SW480 (cell line): ENCODE measurements at regions not wholly inside any gene's neighbourhood (a gene's known extent, or its start where the extent isn't known, plus 50 kb on each side); places are given as distances from the start of the nearest gene placed in this dataset.

ENCODE experiments used
- DNase-seq: peaks from one replicate; pipeline ENCODE4 v3.0.0-alpha.2; 2016; ENCODE audit warnings: low spot score

DNA sequence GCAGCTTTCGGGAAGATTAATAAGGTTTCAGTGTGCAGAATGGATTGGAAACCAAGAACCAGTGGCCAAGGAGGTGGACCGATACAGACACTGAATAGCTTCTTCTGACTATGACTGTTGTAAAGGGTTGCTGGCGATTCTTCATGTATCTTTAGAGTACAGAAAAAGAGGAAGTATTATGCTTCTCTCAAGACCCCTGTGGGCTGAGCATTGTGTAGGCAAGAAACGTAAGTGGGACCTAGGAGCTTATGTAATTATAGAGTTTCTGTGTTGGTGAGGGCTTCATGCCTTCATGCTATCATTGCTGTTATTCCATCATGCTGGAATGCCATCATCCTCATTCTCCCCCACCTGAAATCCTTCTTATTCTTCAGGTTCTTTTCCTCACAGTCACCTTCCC lies 105.4 kb upstream of the AKIRIN2 start:
- DNase-seq = no peak

DNA sequence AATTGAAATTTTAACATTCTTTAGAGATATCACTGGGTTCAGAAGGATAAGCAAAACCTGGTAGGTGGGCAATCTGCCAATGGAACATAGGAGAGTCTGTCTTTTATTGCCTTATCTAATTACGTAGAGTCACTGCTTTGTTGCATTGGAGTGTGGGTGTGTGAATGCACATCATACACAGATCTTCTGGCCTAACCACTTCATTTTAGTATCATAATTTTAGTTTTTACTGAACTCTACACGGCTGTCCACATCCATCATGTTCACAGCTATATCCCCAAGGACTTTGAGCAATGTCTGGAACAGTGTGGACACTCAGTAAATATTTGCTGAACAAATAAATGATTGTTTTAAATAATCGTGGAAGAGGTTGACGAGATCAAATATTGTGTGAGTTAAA lies 104.6 kb upstream of the AKIRIN2 start:
- peak; percentile 37 for DNase-seq

- DNase-seq = no peak
Measured at GRCh38 chr6:87806099-87806498, 104.1 kb upstream of the AKIRIN2 start.

DNA sequence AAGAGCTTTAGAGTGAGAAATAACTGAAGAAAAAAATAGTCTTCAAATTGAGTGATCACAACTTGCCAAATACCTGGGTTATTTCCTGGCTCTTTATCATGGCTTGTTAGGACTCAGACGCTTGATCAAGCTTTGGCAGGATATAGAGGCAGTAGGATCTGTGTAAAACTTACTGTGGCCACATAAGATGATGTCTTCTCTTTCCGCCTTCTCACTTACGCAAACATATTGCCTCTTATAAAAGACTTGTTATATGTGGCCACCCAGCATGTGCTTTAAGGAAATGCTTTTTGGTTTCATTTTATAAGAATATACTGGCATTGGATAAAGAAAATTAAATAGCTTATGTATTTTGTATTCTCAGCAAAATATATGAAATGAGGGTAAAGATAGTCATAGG lies 101.8 kb upstream of the AKIRIN2 start:
- no peak for DNase-seq

- peak; percentile 25 for DNase-seq
Measured at GRCh38 chr6:87799651-87800050, 97.6 kb upstream of the AKIRIN2 start.

- DNase-seq = peak; percentile 97
Measured at GRCh38 chr6:87798393-87799278, 96.6 kb upstream of the AKIRIN2 start.

GRCh38 chr6:87794922-87795885 lies 93.2 kb upstream of the AKIRIN2 start:
- no peak for DNase-seq

DNA sequence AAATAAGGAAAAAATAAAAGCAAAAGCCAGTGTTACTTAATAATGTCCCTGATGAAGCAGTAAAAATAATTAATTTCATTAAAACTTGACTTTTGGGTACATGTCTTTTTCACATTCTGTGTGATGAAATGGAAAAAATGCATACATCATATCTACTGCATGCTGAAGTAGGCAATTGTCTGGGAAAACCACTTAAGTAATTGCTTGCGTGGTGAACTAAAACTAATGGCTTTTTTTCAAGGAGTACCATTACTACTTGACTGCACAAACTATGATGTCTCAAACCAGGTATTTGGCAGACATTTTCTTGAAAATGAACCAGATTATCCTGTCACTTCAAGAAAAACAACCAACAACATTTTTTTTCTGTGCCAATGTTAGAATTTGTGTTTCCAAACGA lies 91.3 kb upstream of the AKIRIN2 start:
- DNase-seq = no peak

DNA sequence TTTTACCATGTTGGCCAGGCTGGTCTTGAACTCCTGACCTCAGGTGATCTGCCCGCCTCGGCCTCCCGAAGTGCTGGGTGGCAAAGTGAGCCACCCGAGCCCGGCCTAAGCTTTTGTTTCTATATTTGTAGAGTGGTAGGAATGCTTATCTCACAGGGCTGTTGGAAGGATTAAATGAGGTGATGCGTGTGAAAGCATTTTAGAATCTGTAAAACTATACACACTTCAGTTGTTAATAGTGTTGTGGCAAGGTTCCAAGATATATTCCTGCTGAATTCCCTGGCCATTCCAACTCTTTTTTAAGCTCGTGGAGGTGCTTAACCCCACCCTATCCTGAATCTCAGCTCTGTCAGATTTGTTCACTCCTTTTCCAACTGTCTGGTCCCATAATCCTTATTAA lies 89.9 kb upstream of the AKIRIN2 start:
- no peak for DNase-seq

DNA sequence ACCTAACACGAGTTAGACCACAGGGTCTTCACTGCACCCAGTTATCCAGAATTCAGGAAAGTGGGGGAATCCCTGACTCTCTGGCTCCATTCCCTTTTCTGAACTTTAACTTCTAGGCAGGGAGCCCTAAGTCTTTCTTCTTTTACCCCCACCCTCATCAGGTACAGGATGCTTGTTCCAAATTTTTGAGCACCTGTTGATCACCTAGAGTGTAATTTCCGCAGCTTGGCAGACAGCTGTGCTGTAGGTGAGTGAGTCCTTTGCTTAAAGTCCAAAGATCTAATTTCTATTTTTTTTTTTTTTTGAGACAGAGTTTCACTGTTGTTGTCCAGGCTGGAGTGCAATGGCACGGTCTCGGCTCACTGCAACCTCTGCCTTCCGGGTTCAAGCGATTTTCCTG lies 89.5 kb upstream of the AKIRIN2 start:
- DNase-seq = no peak

DNA sequence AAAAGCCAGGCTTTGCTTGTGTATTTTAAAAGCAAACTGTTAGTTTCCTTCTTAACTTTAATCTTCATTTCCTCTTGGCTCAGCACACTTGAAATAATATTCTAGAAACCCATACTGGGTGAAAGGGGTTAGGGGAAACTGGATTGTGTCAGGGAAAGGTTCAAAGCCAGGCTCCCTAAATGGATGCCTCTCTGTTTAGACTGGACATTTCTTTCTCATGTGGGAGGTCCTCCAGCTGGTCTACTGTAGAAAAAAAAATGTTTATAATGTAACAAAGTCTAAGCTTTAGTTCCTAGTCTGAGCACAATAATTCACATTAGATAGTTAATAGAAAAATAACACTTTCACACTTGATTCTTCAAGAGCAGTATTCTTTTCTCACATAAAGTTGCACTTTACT lies 89.0 kb upstream of the AKIRIN2 start:
- no peak for DNase-seq

- no peak for DNase-seq
Measured at GRCh38 chr6:87789900-87790290, 87.9 kb upstream of the AKIRIN2 start.

- peak; percentile 74 for DNase-seq
Measured at GRCh38 chr6:87789198-87789899, 87.3 kb upstream of the AKIRIN2 start.

GRCh38 chr6:87788141-87788540 lies 86.1 kb upstream of the AKIRIN2 start:
- DNase-seq = no peak

DNA sequence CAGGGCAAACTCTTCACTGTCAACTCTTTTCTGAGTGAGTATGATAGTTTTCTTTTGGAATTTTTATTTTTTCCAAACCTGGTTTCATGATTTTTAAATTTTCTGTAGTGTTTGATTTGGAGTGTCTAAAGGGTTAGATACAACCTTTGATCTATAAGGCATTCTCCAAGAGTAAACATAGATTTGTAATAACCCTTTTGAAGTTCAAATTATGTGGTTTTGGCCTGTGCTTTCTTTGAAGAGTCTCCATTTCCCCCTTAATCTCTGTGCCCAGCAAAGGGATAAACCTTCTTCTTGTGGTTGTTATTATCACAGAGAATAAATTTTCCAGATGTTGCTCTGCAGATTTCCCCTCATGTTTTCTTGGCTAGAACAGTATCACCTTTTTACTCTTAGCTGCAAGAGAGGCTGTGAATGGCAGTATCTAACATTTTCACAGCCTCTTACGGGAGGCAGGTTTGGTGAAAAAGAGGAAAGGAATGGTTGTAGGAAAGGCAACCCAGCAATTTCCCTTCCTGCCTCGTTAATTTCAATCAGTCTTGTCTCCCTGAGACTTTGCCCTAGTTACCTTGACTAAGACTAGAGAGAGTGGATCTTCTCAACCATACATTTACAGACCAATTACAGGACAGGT lies 83.3 kb upstream of the AKIRIN2 start:
- DNase-seq = peak; percentile 71

DNA sequence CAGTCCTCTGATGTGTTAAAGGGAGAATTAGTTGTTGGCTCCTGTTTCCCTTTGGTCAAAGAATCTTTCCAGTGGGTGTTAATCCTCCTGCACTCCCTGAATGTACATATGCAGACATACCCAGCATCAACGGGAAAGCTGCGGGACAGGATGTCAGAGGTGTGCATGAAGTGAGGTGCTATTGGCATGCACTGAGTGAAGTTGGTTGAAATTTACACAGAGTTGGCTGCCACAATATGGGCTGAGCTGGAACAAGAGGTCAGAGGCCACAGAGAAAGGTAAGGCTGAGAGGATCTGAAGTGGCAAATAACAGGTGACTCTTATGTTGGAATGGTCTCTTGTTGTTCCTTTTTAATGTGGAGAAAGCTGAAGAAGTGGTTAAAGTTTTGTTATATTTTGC lies 82.7 kb upstream of the AKIRIN2 start:
- DNase-seq = peak; percentile 17

- DNase-seq = no peak
Measured at GRCh38 chr6:87784051-87784450, 82.0 kb upstream of the AKIRIN2 start.

DNA sequence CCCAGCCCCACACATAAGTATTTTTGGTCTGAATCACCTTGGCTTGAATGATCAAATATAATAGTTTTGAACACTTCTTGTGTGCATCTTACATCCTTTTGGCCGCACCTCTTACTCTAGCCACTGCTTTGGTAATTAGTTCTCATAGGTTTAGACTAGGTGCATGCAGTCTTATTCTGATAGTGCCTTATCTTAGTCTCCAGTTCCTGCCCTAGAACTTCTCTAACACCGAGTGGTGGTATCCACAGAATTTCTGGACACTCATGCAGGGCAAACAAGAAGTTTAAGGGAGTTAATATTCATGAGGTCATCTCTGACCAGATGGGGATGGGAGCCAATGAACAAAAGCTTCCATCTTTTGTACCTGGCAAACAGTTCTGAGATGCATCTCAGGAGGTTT lies 77.5 kb upstream of the AKIRIN2 start:
- DNase-seq = no peak

DNA sequence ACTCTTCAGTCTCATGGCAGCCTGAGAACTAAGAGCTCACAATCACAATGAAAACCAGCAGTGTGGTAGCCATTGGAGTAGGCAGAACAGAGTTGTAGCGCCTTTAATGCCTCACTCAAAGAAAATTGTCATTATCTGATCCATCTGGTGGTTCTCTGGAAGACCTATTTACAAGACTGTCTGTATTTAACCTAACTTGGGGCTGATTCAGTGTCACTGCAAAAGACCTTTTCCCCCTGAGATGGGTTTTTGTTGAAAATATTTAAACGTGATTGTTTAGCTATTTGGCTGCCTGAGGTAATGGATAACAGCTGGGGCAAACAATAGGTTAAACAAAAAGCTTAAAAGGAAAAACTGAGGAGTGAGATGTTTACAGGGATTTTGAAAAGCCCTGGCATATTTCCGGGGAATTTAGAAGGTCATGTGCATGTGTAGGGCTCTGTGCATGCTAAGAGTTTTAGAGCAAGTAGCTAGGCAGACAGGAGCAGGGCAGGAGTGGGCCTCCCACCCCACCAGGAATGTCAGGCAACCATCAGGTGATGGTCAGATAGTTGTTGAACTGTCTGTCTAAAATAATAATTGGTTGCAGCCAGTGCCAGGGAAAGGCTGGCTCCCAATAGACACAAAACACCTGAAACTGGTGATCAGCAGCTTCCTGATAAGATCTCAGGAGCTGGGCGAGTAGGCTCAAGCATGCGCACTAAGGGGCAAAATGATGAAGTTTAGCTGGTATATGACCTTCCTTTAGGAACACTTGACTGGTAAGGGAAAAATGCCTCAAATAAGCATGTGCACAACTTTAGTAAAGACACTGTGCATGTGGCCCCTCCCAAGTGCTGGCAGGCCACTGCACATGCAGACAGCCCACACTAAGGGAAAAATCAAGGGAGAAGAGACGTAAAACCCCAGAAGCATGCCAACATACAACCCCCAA lies 70.8 kb upstream of the AKIRIN2 start:
- no peak for DNase-seq

GRCh38 chr6:87767478-87767877 lies 65.4 kb upstream of the AKIRIN2 start:
- no peak for DNase-seq

DNA sequence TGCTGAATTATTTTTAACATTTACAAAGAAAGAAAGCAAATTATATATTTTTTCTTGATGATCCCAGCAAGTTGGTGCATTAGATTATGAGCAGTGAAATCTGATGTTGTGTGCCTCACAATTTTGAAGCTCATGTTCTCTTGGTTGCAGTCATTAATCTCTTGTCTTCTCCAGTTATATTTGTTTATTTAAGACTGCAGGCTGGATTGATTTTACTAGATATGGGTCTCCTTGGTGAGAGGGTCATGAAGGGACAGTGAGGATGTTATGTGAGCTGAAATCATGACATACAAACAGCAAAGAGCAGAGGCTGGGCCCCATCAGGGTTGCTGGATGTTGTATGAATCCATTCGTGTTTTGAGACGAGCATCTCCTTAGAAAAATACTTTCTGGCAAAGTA lies 64.2 kb upstream of the AKIRIN2 start:
- no peak for DNase-seq
